ENCODE measurements at regions not wholly inside any gene's neighbourhood (a gene's known extent, or its start where the extent isn't known, plus 50 kb on each side); places are given as distances from the start of the nearest gene placed in this dataset.

DNA sequence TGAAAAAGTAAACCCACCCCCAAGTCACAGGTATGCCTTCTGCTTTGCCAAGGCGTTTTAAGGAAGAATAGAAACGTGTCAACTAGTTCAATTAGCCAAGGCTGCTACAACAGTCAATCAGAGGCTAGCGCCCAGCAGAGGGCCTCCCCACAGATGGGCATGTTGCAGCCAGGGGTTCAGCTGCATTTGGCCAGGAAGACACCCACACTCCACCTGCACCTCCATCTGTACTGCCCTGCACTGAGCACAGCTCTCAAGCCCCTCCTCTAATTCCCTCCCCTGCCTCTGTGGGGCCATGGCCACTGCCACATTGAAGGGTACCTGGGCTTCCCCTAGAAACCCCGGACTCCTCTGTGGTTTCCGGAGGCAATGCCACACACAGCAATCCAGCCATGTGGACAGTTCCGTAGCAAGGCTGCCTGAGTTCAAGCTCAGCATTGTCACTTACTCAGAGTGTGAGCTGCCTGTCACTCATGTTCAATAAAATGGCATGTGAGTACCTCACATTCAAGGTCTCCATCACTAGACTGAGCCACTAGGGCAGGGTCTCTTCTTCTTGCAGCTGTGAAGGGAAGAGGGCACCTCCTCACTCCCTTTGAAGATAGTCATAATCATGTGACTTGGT, 248.4 kb downstream of the IRX2 start:
- H3K4me1 ChIP-seq (ENCODE audit: insufficient read depth, low read length, severe bottlenecking) = no peaks in the 10 kb centered on the region
- H3K9me3 ChIP-seq (ENCODE audit: low read length) = no peaks in the 10 kb centered on the region
- H3K27ac ChIP-seq (ENCODE audit: low read depth, low read length, poor library complexity, severe bottlenecking) = no peak overlapping the region
- TF ChIP-seq, protein P1, sequence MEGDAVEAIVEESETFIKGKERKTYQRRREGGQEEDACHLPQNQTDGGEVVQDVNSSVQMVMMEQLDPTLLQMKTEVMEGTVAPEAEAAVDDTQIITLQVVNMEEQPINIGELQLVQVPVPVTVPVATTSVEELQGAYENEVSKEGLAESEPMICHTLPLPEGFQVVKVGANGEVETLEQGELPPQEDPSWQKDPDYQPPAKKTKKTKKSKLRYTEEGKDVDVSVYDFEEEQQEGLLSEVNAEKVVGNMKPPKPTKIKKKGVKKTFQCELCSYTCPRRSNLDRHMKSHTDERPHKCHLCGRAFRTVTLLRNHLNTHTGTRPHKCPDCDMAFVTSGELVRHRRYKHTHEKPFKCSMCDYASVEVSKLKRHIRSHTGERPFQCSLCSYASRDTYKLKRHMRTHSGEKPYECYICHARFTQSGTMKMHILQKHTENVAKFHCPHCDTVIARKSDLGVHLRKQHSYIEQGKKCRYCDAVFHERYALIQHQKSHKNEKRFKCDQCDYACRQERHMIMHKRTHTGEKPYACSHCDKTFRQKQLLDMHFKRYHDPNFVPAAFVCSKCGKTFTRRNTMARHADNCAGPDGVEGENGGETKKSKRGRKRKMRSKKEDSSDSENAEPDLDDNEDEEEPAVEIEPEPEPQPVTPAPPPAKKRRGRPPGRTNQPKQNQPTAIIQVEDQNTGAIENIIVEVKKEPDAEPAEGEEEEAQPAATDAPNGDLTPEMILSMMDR (IDR thresholded peaks at IDR 0.05; ENCODE audit: low read length) = no peak
- TF ChIP-seq EZH2 (IDR thresholded peaks at IDR 0.05; ENCODE audit: borderline replicate concordance, low read length) = no peak
- H3K4me2 ChIP-seq (ENCODE audit: low read length) = no peak overlapping the region
- H3K9ac ChIP-seq (ENCODE audit: low read length) = no peak overlapping the region
- H3F3A ChIP-seq (ENCODE audit: insufficient read depth, low read length) = no peaks in the 10 kb centered on the region
- H3K36me3 ChIP-seq (ENCODE audit: insufficient read depth, low read length) = no peaks in the 10 kb centered on the region
- no peak overlapping the region for H3K4me3 ChIP-seq (ENCODE audit: low read depth, low read length, poor library complexity, severe bottlenecking)
- no peak overlapping the region for H2AFZ ChIP-seq (ENCODE audit: low read length)
- no peaks in the 10 kb centered on the region for H3K9me2 ChIP-seq (ENCODE audit: low read depth, low read length)
- H3K79me2 ChIP-seq (ENCODE audit: insufficient read depth, low read length) = no peaks in the 10 kb centered on the region
- no peaks in the 10 kb centered on the region for H3K27me3 ChIP-seq (ENCODE audit: insufficient read depth, low read length)
- no peaks in the 10 kb centered on the region for H4K20me1 ChIP-seq (ENCODE audit: insufficient read depth, low read length)

DNA sequence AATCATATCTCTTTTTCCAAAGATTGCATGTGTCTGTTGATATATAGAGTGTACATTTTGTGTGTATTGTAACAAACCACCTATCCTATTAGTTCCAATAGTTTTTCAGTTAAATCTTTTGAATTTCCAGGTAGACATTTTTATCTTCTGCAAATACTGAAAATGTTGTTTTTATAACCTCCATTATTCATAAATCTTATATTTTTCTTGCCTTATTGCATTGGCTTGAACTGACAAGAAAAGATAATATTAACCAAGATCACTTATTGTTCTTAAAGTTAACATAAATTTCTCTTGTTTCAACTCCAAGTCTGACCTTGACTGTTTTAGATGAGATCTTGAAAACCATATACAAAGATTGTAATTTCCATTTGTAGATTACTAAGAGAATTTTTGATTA, 251.6 kb downstream of the IRX2 start:
- Histone ChIP-seq H3K9me3 (ENCODE audit: low read length) (no peaks in the 10 kb centered on the region), H2AFZ (ENCODE audit: low read length) (no peak overlapping the region), H3K79me2 (ENCODE audit: insufficient read depth, low read length) (no peaks in the 10 kb centered on the region), H3K4me2 (ENCODE audit: low read length) (no peak overlapping the region), H3K9ac (ENCODE audit: low read length) (no peak overlapping the region), H3K9me2 (ENCODE audit: low read depth, low read length) (no peaks in the 10 kb centered on the region), H3K4me3 (ENCODE audit: low read depth, low read length, poor library complexity, severe bottlenecking) (no peak overlapping the region), H3K36me3 (ENCODE audit: insufficient read depth, low read length) (no peaks in the 10 kb centered on the region), H3F3A (ENCODE audit: insufficient read depth, low read length) (no peaks in the 10 kb centered on the region), H4K20me1 (ENCODE audit: insufficient read depth, low read length) (no peaks in the 10 kb centered on the region), H3K4me1 (ENCODE audit: insufficient read depth, low read length, severe bottlenecking) (no peaks in the 10 kb centered on the region), H3K27me3 (ENCODE audit: insufficient read depth, low read length) (no peaks in the 10 kb centered on the region), H3K27ac (ENCODE audit: low read depth, low read length, poor library complexity, severe bottlenecking) (no peak overlapping the region)
- TF ChIP-seq, protein P1 (IDR thresholded peaks at IDR 0.05; ENCODE audit: low read length) = no peak
- TF ChIP-seq EZH2 (IDR thresholded peaks at IDR 0.05; ENCODE audit: borderline replicate concordance, low read length) = no peak

DNA sequence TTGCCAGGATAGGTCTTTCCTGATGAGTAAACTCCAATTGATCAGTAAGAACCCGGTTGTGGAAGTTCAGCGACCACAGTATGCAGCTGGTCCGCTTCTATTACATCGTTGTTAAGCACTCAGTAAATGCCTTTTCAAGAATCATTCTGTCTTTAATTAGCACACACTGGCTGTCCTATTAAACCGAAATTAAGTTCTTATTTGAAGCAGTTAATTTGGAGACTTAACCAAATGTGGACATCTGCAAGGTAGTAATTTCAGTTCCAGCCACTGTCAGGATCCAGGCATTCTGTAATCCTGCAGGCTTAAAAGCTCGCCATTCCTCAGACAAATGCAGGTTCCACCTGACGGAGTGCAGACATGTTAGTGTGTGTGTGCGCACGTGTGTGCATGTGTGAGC, 254.6 kb downstream of the IRX2 start:
- H2AFZ ChIP-seq (ENCODE audit: low read length) = no peak overlapping the region
- H3K9me2 ChIP-seq (ENCODE audit: low read depth, low read length) = no peaks in the 10 kb centered on the region
- H3K27ac ChIP-seq (ENCODE audit: low read depth, low read length, poor library complexity, severe bottlenecking) = no peak overlapping the region
- H3K4me1 ChIP-seq (ENCODE audit: insufficient read depth, low read length, severe bottlenecking) = no peaks in the 10 kb centered on the region
- H3K79me2 ChIP-seq (ENCODE audit: insufficient read depth, low read length) = no peaks in the 10 kb centered on the region
- H3K9me3 ChIP-seq (ENCODE audit: low read length) = no peaks in the 10 kb centered on the region
- H3K36me3 ChIP-seq (ENCODE audit: insufficient read depth, low read length) = no peaks in the 10 kb centered on the region
- H3F3A ChIP-seq (ENCODE audit: insufficient read depth, low read length) = no peaks in the 10 kb centered on the region
- no peaks in the 10 kb centered on the region for H4K20me1 ChIP-seq (ENCODE audit: insufficient read depth, low read length)
- no peaks in the 10 kb centered on the region for H3K27me3 ChIP-seq (ENCODE audit: insufficient read depth, low read length)
- H3K9ac ChIP-seq (ENCODE audit: low read length) = no peak overlapping the region
- TF ChIP-seq, protein P1 (IDR thresholded peaks at IDR 0.05; ENCODE audit: low read length) = no peak
- TF ChIP-seq EZH2 (IDR thresholded peaks at IDR 0.05; ENCODE audit: borderline replicate concordance, low read length) = no peak
- no peak overlapping the region for H3K4me2 ChIP-seq (ENCODE audit: low read length)
- no peak overlapping the region for H3K4me3 ChIP-seq (ENCODE audit: low read depth, low read length, poor library complexity, severe bottlenecking)

Measured in OCI-LY1 (cell line).